ENCODE measurements at regions not wholly inside any gene's neighbourhood (a gene's known extent, or its start where the extent isn't known, plus 50 kb on each side); places are given as distances from the start of the nearest gene placed in this dataset.

GRCh38 chr6:68046756-68047155 lies 588.3 kb upstream of the ADGRB3 start:
- H3K27me3 ChIP-seq (ENCODE audit: insufficient read depth in 3 of 3, low read length in 2 of 3), result no peaks in the 10 kb centered on the region
- H3K4me1 ChIP-seq, result no peaks in the 10 kb centered on the region
- WGBS, 3 donors, result 68 to 83% (median 75%) methylated on average over 1 of the region's 1 CpG
- H3K9me3 ChIP-seq, result no peaks in the 10 kb centered on the region
- no peak overlapping the region for H3K27ac ChIP-seq
- ATAC-seq, result no peak
- no peak for TF ChIP-seq CTCF (IDR thresholded peaks at IDR 0.05)
- H3K36me3 ChIP-seq (ENCODE audit: insufficient read depth in 1 of 2, low read depth in 1 of 2), result no peaks in the 10 kb centered on the region
- H3K4me3 ChIP-seq, result no peak overlapping the region
- intact Hi-C loops (cut with DNase I), result no loop called here
- DNase-seq, result no peak

DNA sequence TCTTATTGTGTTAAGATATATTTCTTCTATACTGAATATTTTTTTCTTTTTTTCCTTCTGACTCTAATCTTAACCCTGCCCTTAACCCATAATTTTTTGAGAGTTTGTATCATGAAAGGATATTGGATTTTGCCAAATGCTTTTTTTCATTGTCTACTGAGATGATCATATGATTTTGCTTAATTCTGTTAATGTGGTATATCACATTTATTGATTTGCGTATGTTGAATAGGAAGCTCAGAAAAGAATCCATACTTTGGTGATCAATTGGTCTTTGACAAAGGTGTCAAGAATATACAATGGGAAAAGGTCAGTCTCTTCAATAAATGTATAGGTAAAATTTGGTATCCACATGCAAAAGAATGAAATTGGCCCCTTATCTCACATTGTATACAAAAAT lies 588.8 kb upstream of the ADGRB3 start:
- no peak for ATAC-seq
- no peak overlapping the region for H3K4me3 ChIP-seq
- no peaks in the 10 kb centered on the region for H3K27me3 ChIP-seq (ENCODE audit: insufficient read depth in 3 of 3, low read length in 2 of 3)
- no peaks in the 10 kb centered on the region for H3K36me3 ChIP-seq (ENCODE audit: insufficient read depth in 1 of 2, low read depth in 1 of 2)
- TF ChIP-seq CTCF (IDR thresholded peaks at IDR 0.05), result no peak
- no peak for DNase-seq
- intact Hi-C loops (cut with DNase I), result no loop called here
- no peaks in the 10 kb centered on the region for H3K4me1 ChIP-seq
- no peak overlapping the region for H3K27ac ChIP-seq
- WGBS, 3 donors, result 98% methylated on average over 1 of the region's 1 CpG
- H3K9me3 ChIP-seq, result no peaks in the 10 kb centered on the region

GRCh38 chr6:68045193-68045592 lies 589.9 kb upstream of the ADGRB3 start:
- H3K36me3 ChIP-seq (ENCODE audit: insufficient read depth in 1 of 2, low read depth in 1 of 2), result no peaks in the 10 kb centered on the region
- H3K4me3 ChIP-seq, result no peak overlapping the region
- 87% methylated on average over 4 of the region's 4 CpGs for WGBS, 3 donors
- no peak for TF ChIP-seq CTCF (IDR thresholded peaks at IDR 0.05)
- intact Hi-C loops (cut with DNase I), result no loop called here
- ATAC-seq (no peak), DNase-seq (no peak)
- H3K27me3 ChIP-seq (ENCODE audit: insufficient read depth in 3 of 3, low read length in 2 of 3), result no peaks in the 10 kb centered on the region
- no peaks in the 10 kb centered on the region for H3K4me1 ChIP-seq
- H3K27ac ChIP-seq, result no peak overlapping the region
- no peaks in the 10 kb centered on the region for H3K9me3 ChIP-seq

GRCh38 chr6:68044264-68044663 lies 590.8 kb upstream of the ADGRB3 start:
- Histone ChIP-seq H3K4me1 (no peaks in the 10 kb centered on the region), H3K36me3 (ENCODE audit: insufficient read depth in 1 of 2, low read depth in 1 of 2) (no peaks in the 10 kb centered on the region), H3K4me3 (no peak overlapping the region), H3K27me3 (ENCODE audit: insufficient read depth in 3 of 3, low read length in 2 of 3) (no peaks in the 10 kb centered on the region), H3K27ac (no peak overlapping the region), H3K9me3 (no peaks in the 10 kb centered on the region)
- intact Hi-C loops (cut with DNase I), result no loop called here
- TF ChIP-seq CTCF (IDR thresholded peaks at IDR 0.05), result no peak
- DNase-seq, result no peak
- ATAC-seq, result no peak

GRCh38 chr6:68043122-68043398 lies 592.0 kb upstream of the ADGRB3 start:
- Histone ChIP-seq H3K27me3 (ENCODE audit: insufficient read depth in 3 of 3, low read length in 2 of 3) (no peaks in the 10 kb centered on the region), H3K4me1 (no peaks in the 10 kb centered on the region), H3K9me3 (no peaks in the 10 kb centered on the region), H3K4me3 (no peak overlapping the region), H3K36me3 (ENCODE audit: insufficient read depth in 1 of 2, low read depth in 1 of 2) (no peaks in the 10 kb centered on the region), H3K27ac (no peak overlapping the region)
- intact Hi-C loops (cut with DNase I), result no loop called here
- ATAC-seq, result no peak
- no peak for DNase-seq
- no peak for TF ChIP-seq CTCF (IDR thresholded peaks at IDR 0.05)
